ENCODE measurements at regions not wholly inside any gene's neighbourhood (a gene's known extent, or its start where the extent isn't known, plus 50 kb on each side); places are given as distances from the start of the nearest gene placed in this dataset.

GRCh38 chrX:78437621-78438020 lies 110.2 kb upstream of the CYSLTR1 start:
- TF ChIP-seq, protein P1, sequence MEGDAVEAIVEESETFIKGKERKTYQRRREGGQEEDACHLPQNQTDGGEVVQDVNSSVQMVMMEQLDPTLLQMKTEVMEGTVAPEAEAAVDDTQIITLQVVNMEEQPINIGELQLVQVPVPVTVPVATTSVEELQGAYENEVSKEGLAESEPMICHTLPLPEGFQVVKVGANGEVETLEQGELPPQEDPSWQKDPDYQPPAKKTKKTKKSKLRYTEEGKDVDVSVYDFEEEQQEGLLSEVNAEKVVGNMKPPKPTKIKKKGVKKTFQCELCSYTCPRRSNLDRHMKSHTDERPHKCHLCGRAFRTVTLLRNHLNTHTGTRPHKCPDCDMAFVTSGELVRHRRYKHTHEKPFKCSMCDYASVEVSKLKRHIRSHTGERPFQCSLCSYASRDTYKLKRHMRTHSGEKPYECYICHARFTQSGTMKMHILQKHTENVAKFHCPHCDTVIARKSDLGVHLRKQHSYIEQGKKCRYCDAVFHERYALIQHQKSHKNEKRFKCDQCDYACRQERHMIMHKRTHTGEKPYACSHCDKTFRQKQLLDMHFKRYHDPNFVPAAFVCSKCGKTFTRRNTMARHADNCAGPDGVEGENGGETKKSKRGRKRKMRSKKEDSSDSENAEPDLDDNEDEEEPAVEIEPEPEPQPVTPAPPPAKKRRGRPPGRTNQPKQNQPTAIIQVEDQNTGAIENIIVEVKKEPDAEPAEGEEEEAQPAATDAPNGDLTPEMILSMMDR (IDR thresholded peaks at IDR 0.05; ENCODE audit: low read depth, low read length, missing input control): no peak
- TF ChIP-seq MAX (IDR thresholded peaks at IDR 0.05) (no peak), TAF1 (conservative IDR thresholded peaks at IDR 0.05) (no peak), SP1 (IDR thresholded peaks at IDR 0.05) (no peak), FOXA1 (IDR thresholded peaks at IDR 0.05) (no peak), RAD21 (IDR thresholded peaks at IDR 0.05) (no peak)
- TF ChIP-seq, protein P2, sequence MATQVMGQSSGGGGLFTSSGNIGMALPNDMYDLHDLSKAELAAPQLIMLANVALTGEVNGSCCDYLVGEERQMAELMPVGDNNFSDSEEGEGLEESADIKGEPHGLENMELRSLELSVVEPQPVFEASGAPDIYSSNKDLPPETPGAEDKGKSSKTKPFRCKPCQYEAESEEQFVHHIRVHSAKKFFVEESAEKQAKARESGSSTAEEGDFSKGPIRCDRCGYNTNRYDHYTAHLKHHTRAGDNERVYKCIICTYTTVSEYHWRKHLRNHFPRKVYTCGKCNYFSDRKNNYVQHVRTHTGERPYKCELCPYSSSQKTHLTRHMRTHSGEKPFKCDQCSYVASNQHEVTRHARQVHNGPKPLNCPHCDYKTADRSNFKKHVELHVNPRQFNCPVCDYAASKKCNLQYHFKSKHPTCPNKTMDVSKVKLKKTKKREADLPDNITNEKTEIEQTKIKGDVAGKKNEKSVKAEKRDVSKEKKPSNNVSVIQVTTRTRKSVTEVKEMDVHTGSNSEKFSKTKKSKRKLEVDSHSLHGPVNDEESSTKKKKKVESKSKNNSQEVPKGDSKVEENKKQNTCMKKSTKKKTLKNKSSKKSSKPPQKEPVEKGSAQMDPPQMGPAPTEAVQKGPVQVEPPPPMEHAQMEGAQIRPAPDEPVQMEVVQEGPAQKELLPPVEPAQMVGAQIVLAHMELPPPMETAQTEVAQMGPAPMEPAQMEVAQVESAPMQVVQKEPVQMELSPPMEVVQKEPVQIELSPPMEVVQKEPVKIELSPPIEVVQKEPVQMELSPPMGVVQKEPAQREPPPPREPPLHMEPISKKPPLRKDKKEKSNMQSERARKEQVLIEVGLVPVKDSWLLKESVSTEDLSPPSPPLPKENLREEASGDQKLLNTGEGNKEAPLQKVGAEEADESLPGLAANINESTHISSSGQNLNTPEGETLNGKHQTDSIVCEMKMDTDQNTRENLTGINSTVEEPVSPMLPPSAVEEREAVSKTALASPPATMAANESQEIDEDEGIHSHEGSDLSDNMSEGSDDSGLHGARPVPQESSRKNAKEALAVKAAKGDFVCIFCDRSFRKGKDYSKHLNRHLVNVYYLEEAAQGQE (IDR thresholded peaks at IDR 0.05): no peak
- TF ChIP-seq, protein P3, sequence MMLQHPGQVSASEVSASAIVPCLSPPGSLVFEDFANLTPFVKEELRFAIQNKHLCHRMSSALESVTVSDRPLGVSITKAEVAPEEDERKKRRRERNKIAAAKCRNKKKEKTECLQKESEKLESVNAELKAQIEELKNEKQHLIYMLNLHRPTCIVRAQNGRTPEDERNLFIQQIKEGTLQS (IDR thresholded peaks at IDR 0.05): no peak

Data from liver (tissue), 3 donors.